Glutamatergic neuron (in vitro differentiated cells): ENCODE measurements at regions not wholly inside any gene's neighbourhood (a gene's known extent, or its start where the extent isn't known, plus 50 kb on each side); places are given as distances from the start of the nearest gene placed in this dataset.

Source experiments
- DNase-seq: peaks from one replicate; pipeline ENCODE4 v3.0.0; 2022
- H3K27ac Mint-ChIP-seq: one replicate; pipeline ENCODE4 v1.8.0; 2020; ENCODE audit warnings: mild to moderate bottlenecking, mixed read lengths, inconsistent platforms; ENCODE audit not compliant: unreplicated experiment
- H3K27me3 Mint-ChIP-seq: one replicate; pipeline ENCODE4 v1.8.0; 2020; ENCODE audit warnings: mild to moderate bottlenecking, moderate library complexity, mixed read lengths, inconsistent platforms; ENCODE audit not compliant: unreplicated experiment
- H3K36me3 Mint-ChIP-seq: one replicate; pipeline ENCODE4 v1.8.0; 2020; ENCODE audit warnings: mild to moderate bottlenecking, mixed read lengths, inconsistent platforms; ENCODE audit not compliant: unreplicated experiment
- H3K4me1 Mint-ChIP-seq: one replicate; pipeline ENCODE4 v1.8.0; 2020; ENCODE audit warnings: mild to moderate bottlenecking, low read depth, mixed read lengths, inconsistent platforms; ENCODE audit not compliant: unreplicated experiment
- H3K4me3 Mint-ChIP-seq: one replicate; pipeline ENCODE4 v1.8.0; 2020; ENCODE audit warnings: mild to moderate bottlenecking, mixed read lengths, inconsistent platforms; ENCODE audit not compliant: unreplicated experiment
- H3K9me3 Mint-ChIP-seq: one replicate; pipeline ENCODE4 v1.8.0; 2020; ENCODE audit warnings: mild to moderate bottlenecking, moderate library complexity, mixed read lengths, inconsistent platforms; ENCODE audit not compliant: unreplicated experiment
- CTCF ChIP-seq: fragments of 200-600 bp; sonication (generic); IDR thresholded peaks from one replicate; pipeline ENCODE4 v1.5.0; 2021; ENCODE audit not compliant: partially characterized antibody, unreplicated experiment

GRCh38 chr18:39274535-39274934 is 1708.9 kb upstream of the CELF4 start:
- no peaks in the 10 kb centered on the region for H3K27me3 Mint-ChIP-seq
- H3K36me3 Mint-ChIP-seq, result no peaks in the 10 kb centered on the region
- no peak overlapping the region for H3K27ac Mint-ChIP-seq
- H3K4me3 Mint-ChIP-seq, result no peak overlapping the region
- no peak for DNase-seq
- no peaks in the 10 kb centered on the region for H3K4me1 Mint-ChIP-seq
- TF ChIP-seq CTCF, result no peak
- H3K9me3 Mint-ChIP-seq, result no peaks in the 10 kb centered on the region

DNA sequence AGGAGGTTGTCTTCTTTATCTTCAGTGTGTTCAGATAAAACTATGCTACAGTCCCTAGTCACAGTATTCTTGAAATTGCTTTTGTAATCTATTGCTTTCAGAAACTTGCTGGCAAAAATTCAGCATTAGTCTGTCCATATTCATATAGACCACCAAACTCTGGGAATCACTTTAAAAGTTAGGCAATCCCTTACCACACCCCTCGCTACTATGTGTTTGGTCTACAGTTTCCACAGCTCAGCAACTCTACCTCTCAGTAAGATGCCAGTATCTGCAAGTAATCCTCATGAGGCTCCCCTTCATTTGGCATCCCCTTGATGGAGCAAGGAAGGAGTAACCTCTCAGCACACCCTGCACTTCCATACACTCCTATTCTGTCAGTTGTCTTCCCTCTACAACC is 1706.6 kb upstream of the CELF4 start:
- DNase-seq, result no peak
- Mint-ChIP-seq H3K4me1 (no peaks in the 10 kb centered on the region), H3K4me3 (no peak overlapping the region), H3K9me3 (no peaks in the 10 kb centered on the region), H3K27me3 (no peaks in the 10 kb centered on the region), H3K27ac (no peak overlapping the region), H3K36me3 (no peaks in the 10 kb centered on the region)
- TF ChIP-seq CTCF, result no peak

- no peak for DNase-seq
- Mint-ChIP-seq H3K27ac (no peak overlapping the region), H3K9me3 (no peaks in the 10 kb centered on the region), H3K36me3 (no peaks in the 10 kb centered on the region), H3K4me3 (no peak overlapping the region), H3K4me1 (no peaks in the 10 kb centered on the region), H3K27me3 (no peaks in the 10 kb centered on the region)
- TF ChIP-seq CTCF, result no peak
Observed at GRCh38 chr18:39271654-39272053, 1706.1 kb upstream of the CELF4 start.

- Mint-ChIP-seq H3K27me3 (no peaks in the 10 kb centered on the region), H3K4me1 (no peaks in the 10 kb centered on the region), H3K27ac (no peak overlapping the region), H3K9me3 (no peaks in the 10 kb centered on the region), H3K4me3 (no peak overlapping the region), H3K36me3 (peaks cover 4% of the 10 kb centered on the region)
- DNase-seq, result no peak
- TF ChIP-seq CTCF, result no peak
Observed at GRCh38 chr18:39260565-39260964, 1695.0 kb upstream of the CELF4 start.

- Mint-ChIP-seq H3K4me1 (no peaks in the 10 kb centered on the region), H3K27me3 (no peaks in the 10 kb centered on the region), H3K4me3 (no peak overlapping the region), H3K27ac (no peak overlapping the region), H3K9me3 (no peaks in the 10 kb centered on the region), H3K36me3 (peaks cover 4% of the 10 kb centered on the region)
- TF ChIP-seq CTCF, result no peak
- DNase-seq, result no peak
Observed at GRCh38 chr18:39259736-39260135, 1694.1 kb upstream of the CELF4 start.
